HL-60 (cell line): ENCODE measurements at regions not wholly inside any gene's neighbourhood (a gene's known extent, or its start where the extent isn't known, plus 50 kb on each side); places are given as distances from the start of the nearest gene placed in this dataset.

Source experiments
- DNase-seq, 2 experiments: peaks; one replicate each; pipeline ENCODE4 v3.0.0-alpha.2; 2010 to 2020; ENCODE audit warnings: low read depth in 1 of 2, low spot score in 1 of 2
- H3K27ac ChIP-seq: fragments of 250-450 bp; sonication (Bioruptor Pico); replicated peaks from 2 replicates; pipeline ENCODE4 v1.5.1; 2020; ENCODE audit warnings: mild to moderate bottlenecking, moderate library complexity
- H3K27me3 ChIP-seq: fragments of 250-450 bp; sonication (Bioruptor Pico); 2 replicates; pipeline ENCODE4 v1.5.1; 2021; ENCODE audit warnings: mild to moderate bottlenecking, moderate library complexity; ENCODE audit not compliant: insufficient read depth, poor library complexity, severe bottlenecking
- H3K4me3 ChIP-seq: replicated peaks from 2 replicates; pipeline ENCODE4 v1.5.1; 2011; ENCODE audit warnings: mild to moderate bottlenecking, control low read depth, low read length; ENCODE audit not compliant: insufficient read depth
- GABPA ChIP-seq: IDR thresholded peaks from 2 replicates; pipeline ENCODE4 v1.6.1; 2012; ENCODE audit warnings: low read depth
- POLR2AphosphoS5 ChIP-seq: IDR thresholded peaks from 2 replicates; pipeline ENCODE4 v1.6.1; 2012; ENCODE audit warnings: low read depth
- SPI1 ChIP-seq: IDR thresholded peaks from 2 replicates; pipeline ENCODE4 v1.6.1; 2012; ENCODE audit warnings: low read depth, mild to moderate bottlenecking, borderline replicate concordance
- TF ChIP-seq, protein P1 (sequence below): IDR thresholded peaks from one replicate; pipeline ENCODE4 v1.5.1; 2011; ENCODE audit warnings: low read length, control low read depth, inconsistent platforms; ENCODE audit not compliant: insufficient read depth
- TF ChIP-seq, protein P2 (sequence below): IDR thresholded peaks from 2 replicates; pipeline ENCODE4 v1.6.1; 2012; ENCODE audit warnings: low read depth; ENCODE audit not compliant: insufficient replicate concordance

DNA sequence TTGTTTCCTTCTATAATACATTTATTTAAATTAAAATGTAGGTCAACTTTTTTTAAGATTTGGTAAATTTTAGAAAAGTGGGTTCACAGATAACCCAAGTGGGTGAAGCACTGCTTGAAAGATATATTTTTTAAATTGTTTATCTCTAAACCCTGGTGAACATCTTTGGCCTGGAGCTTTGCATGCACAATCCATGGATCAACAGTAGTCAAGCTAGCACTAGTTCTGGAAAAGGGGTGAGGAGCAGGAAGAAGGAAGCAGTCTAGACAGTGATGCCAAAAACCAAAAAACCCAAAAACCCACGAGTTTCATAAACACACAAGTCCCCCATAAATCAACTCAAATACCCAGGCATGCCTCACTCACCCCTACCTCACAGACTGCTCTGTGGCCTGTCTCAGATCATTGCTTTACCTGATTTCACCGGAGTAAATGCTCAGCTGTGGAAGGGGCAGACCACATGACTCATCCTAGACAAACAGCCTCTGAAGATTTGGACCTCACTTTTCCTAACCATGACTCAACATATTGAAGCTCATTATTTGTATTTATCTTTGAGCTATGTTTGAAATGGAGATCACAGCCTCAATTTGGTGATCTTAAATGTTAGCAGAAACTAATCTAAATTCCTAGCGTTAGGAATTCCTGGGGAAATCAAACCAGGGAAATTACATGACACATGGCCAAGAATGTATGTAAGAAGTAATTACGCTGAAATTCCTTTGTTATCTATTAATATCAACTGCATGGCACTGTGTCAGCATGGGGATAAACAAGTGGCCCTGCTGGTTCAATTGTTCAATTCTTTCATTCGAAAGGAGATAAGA lies 149.6 kb downstream of the ZNF608 start:
- no peak overlapping the region for H3K27ac ChIP-seq
- H3K4me3 ChIP-seq = no peak overlapping the region
- no peak for DNase-seq
- TF ChIP-seq SPI1 = no peak
- no peak for TF ChIP-seq POLR2AphosphoS5
- no peak for TF ChIP-seq GABPA
- TF ChIP-seq, protein P1, sequence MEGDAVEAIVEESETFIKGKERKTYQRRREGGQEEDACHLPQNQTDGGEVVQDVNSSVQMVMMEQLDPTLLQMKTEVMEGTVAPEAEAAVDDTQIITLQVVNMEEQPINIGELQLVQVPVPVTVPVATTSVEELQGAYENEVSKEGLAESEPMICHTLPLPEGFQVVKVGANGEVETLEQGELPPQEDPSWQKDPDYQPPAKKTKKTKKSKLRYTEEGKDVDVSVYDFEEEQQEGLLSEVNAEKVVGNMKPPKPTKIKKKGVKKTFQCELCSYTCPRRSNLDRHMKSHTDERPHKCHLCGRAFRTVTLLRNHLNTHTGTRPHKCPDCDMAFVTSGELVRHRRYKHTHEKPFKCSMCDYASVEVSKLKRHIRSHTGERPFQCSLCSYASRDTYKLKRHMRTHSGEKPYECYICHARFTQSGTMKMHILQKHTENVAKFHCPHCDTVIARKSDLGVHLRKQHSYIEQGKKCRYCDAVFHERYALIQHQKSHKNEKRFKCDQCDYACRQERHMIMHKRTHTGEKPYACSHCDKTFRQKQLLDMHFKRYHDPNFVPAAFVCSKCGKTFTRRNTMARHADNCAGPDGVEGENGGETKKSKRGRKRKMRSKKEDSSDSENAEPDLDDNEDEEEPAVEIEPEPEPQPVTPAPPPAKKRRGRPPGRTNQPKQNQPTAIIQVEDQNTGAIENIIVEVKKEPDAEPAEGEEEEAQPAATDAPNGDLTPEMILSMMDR = no peak
- TF ChIP-seq, protein P2, sequence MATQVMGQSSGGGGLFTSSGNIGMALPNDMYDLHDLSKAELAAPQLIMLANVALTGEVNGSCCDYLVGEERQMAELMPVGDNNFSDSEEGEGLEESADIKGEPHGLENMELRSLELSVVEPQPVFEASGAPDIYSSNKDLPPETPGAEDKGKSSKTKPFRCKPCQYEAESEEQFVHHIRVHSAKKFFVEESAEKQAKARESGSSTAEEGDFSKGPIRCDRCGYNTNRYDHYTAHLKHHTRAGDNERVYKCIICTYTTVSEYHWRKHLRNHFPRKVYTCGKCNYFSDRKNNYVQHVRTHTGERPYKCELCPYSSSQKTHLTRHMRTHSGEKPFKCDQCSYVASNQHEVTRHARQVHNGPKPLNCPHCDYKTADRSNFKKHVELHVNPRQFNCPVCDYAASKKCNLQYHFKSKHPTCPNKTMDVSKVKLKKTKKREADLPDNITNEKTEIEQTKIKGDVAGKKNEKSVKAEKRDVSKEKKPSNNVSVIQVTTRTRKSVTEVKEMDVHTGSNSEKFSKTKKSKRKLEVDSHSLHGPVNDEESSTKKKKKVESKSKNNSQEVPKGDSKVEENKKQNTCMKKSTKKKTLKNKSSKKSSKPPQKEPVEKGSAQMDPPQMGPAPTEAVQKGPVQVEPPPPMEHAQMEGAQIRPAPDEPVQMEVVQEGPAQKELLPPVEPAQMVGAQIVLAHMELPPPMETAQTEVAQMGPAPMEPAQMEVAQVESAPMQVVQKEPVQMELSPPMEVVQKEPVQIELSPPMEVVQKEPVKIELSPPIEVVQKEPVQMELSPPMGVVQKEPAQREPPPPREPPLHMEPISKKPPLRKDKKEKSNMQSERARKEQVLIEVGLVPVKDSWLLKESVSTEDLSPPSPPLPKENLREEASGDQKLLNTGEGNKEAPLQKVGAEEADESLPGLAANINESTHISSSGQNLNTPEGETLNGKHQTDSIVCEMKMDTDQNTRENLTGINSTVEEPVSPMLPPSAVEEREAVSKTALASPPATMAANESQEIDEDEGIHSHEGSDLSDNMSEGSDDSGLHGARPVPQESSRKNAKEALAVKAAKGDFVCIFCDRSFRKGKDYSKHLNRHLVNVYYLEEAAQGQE = no peak
- no peaks in the 10 kb centered on the region for H3K27me3 ChIP-seq

DNA sequence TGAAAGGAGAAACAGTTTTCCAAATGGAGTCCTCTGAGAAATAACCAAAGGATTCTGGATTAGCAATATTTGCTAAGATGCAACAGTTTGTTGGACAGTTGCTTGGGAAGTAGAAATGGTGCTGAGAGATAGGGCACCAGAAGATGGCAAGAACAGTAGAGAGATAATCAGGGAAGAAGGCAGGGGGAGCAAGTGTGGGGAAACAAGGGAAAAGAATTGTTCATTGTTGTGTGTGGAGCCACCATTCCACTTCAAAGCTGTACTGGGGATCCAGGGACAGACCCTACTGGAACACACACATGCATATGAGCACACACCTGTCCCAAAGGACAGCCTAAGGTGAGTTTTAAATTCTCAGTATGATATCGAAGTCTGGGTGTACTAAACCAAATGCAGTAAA lies 152.5 kb downstream of the ZNF608 start:
- TF ChIP-seq SPI1 = no peak
- TF ChIP-seq, protein P1 = no peak
- TF ChIP-seq GABPA = no peak
- TF ChIP-seq, protein P2 = no peak
- TF ChIP-seq POLR2AphosphoS5 = no peak
- no peaks in the 10 kb centered on the region for H3K27me3 ChIP-seq
- no peak overlapping the region for H3K27ac ChIP-seq
- no peak for DNase-seq
- no peak overlapping the region for H3K4me3 ChIP-seq

DNA sequence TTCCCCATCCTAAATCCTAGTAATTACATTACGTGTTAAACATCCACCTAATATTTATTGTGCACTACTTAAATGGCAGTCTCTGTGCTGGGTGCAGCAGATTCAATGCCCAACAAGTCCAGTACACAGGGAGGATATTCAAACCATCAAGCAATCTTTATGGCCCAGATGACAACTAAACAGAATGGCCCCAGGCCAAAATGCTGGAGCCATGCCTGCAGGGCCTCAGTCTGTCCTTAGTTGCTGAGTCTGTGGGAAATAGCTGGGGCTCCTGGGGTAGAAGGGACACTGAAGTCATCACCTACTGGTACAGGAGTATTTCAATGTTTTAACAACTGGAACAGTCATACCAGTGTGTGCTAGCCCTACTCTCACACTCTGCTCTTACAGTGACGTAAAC lies 153.5 kb downstream of the ZNF608 start:
- H3K27ac ChIP-seq = no peak overlapping the region
- H3K27me3 ChIP-seq = no peaks in the 10 kb centered on the region
- no peak overlapping the region for H3K4me3 ChIP-seq
- TF ChIP-seq, protein P2 = no peak
- TF ChIP-seq POLR2AphosphoS5 = no peak
- TF ChIP-seq, protein P1 = no peak
- no peak for TF ChIP-seq GABPA
- DNase-seq = no peak
